ENCODE measurements at regions not wholly inside any gene's neighbourhood (a gene's known extent, or its start where the extent isn't known, plus 50 kb on each side); places are given as distances from the start of the nearest gene placed in this dataset.

- no peaks in the 10 kb centered on the region for H3K9me3 ChIP-seq (replicated peaks in 1 of 2; ENCODE audit: control insufficient read depth in 2 of 2, insufficient read depth in 1 of 2, low read depth in 1 of 2, low read length in 2 of 2)
- H3K14ac ChIP-seq (ENCODE audit: low read length): no peak overlapping the region
- H2BK120ac ChIP-seq (ENCODE audit: low read depth, low read length): no peak overlapping the region
- no peak overlapping the region for H3K4me3 ChIP-seq (ENCODE audit: low read length in 2 of 2)
- H2AFZ ChIP-seq (ENCODE audit: low read length): no peak overlapping the region
- no peak overlapping the region for H3K23ac ChIP-seq (ENCODE audit: low read depth, low read length, poor library complexity)
- H3K9ac ChIP-seq (ENCODE audit: low read depth, low read length, poor library complexity): no peak overlapping the region
- H4K91ac ChIP-seq (ENCODE audit: low read depth, low read length, poor library complexity): no peak overlapping the region
- no peak for DNase-seq (ENCODE audit: low spot score)
- no peak overlapping the region for H4K8ac ChIP-seq (ENCODE audit: low read depth, low read length)
- no peak overlapping the region for H2BK12ac ChIP-seq (ENCODE audit: low read length)
- no peak overlapping the region for H3K4ac ChIP-seq (ENCODE audit: low read length)
- WGBS, 2 donors (ENCODE audit: extremely low coverage in 2 of 2, insufficient read length in 2 of 2, insufficient replicate concordance in 1 of 2): no CpG with 5 or more reads among the region's 6 CpGs
- no peak overlapping the region for H2AK5ac ChIP-seq (ENCODE audit: low read depth, low read length)
- no peak overlapping the region for H3K27ac ChIP-seq (replicated peaks; ENCODE audit: low read length)
- no peaks in the 10 kb centered on the region for H3K36me3 ChIP-seq (replicated peaks in 1 of 2; ENCODE audit: control insufficient read depth in 2 of 2, insufficient read depth in 2 of 2, low read length in 2 of 2)
- no peaks in the 10 kb centered on the region for H3K79me1 ChIP-seq (ENCODE audit: low read depth, low read length)
- H3K18ac ChIP-seq (ENCODE audit: low read length): no peak overlapping the region
- no peak overlapping the region for H2BK5ac ChIP-seq (ENCODE audit: low read length)
- peaks cover 23 to 62% of the 10 kb centered on the region in 2 donors for H3K4me1 ChIP-seq (ENCODE audit: control insufficient read depth in 2 of 2, insufficient read depth in 1 of 2, low read depth in 1 of 2, low read length in 2 of 2)
- H2BK15ac ChIP-seq (ENCODE audit: low read length): no peak overlapping the region
- no peak overlapping the region for H3K4me2 ChIP-seq (ENCODE audit: insufficient read depth, low read length, poor library complexity, severe bottlenecking)
- no peaks in the 10 kb centered on the region for H3K27me3 ChIP-seq (ENCODE audit: control insufficient read depth in 3 of 3, insufficient read depth in 3 of 3, low read depth in 1 of 3, low read length in 3 of 3)
Observed at GRCh38 chr2:39512941-39513340, 75.9 kb upstream of the MAP4K3 start.

- Histone ChIP-seq H2AFZ (ENCODE audit: low read length) (peak overlapping the region; percentile 9), H3K18ac (ENCODE audit: low read length) (no peak overlapping the region), H3K79me1 (ENCODE audit: low read depth, low read length) (no peaks in the 10 kb centered on the region), H3K14ac (ENCODE audit: low read length) (no peak overlapping the region), H3K4ac (ENCODE audit: low read length) (no peak overlapping the region), H3K4me2 (ENCODE audit: insufficient read depth, low read length, poor library complexity, severe bottlenecking) (no peak overlapping the region), H3K4me3 (ENCODE audit: low read length in 2 of 2) (no peak overlapping the region), H3K27me3 (ENCODE audit: control insufficient read depth in 3 of 3, insufficient read depth in 3 of 3, low read depth in 1 of 3, low read length in 3 of 3) (no peaks in the 10 kb centered on the region), H3K23ac (ENCODE audit: low read depth, low read length, poor library complexity) (no peak overlapping the region), H3K4me1 (ENCODE audit: control insufficient read depth in 2 of 2, insufficient read depth in 1 of 2, low read depth in 1 of 2, low read length in 2 of 2) (peaks cover 23 to 62% of the 10 kb centered on the region in 2 donors), H3K36me3 (replicated peaks in 1 of 2; ENCODE audit: control insufficient read depth in 2 of 2, insufficient read depth in 2 of 2, low read length in 2 of 2) (no peaks in the 10 kb centered on the region), H3K27ac (replicated peaks; ENCODE audit: low read length) (no peak overlapping the region), H3K9ac (ENCODE audit: low read depth, low read length, poor library complexity) (no peak overlapping the region), H4K91ac (ENCODE audit: low read depth, low read length, poor library complexity) (no peak overlapping the region), H3K9me3 (replicated peaks in 1 of 2; ENCODE audit: control insufficient read depth in 2 of 2, insufficient read depth in 1 of 2, low read depth in 1 of 2, low read length in 2 of 2) (peaks cover 0 to 2% of the 10 kb centered on the region in 2 donors), H4K8ac (ENCODE audit: low read depth, low read length) (no peak overlapping the region), H2BK12ac (ENCODE audit: low read length) (no peak overlapping the region), H2BK120ac (ENCODE audit: low read depth, low read length) (no peak overlapping the region), H2BK15ac (ENCODE audit: low read length) (no peak overlapping the region), H2AK5ac (ENCODE audit: low read depth, low read length) (no peak overlapping the region), H2BK5ac (ENCODE audit: low read length) (no peak overlapping the region)
- DNase-seq (ENCODE audit: low spot score): no peak
- no CpG with 5 or more reads among the region's 2 CpGs for WGBS, 2 donors (ENCODE audit: extremely low coverage in 2 of 2, insufficient read length in 2 of 2, insufficient replicate concordance in 1 of 2)
Observed at GRCh38 chr2:39513641-39514094, 76.6 kb upstream of the MAP4K3 start.

GRCh38 chr2:39514825-39515224, 77.7 kb upstream of the MAP4K3 start:
- Histone ChIP-seq H3K9me3 (replicated peaks in 1 of 2; ENCODE audit: control insufficient read depth in 2 of 2, insufficient read depth in 1 of 2, low read depth in 1 of 2, low read length in 2 of 2) (peaks cover 0 to 8% of the 10 kb centered on the region in 2 donors), H3K18ac (ENCODE audit: low read length) (no peak overlapping the region), H2BK5ac (ENCODE audit: low read length) (no peak overlapping the region), H4K91ac (ENCODE audit: low read depth, low read length, poor library complexity) (no peak overlapping the region), H3K4me3 (ENCODE audit: low read length in 2 of 2) (no peak overlapping the region), H2BK12ac (ENCODE audit: low read length) (no peak overlapping the region), H3K4me2 (ENCODE audit: insufficient read depth, low read length, poor library complexity, severe bottlenecking) (no peak overlapping the region), H3K27ac (replicated peaks; ENCODE audit: low read length) (no peak overlapping the region), H3K4ac (ENCODE audit: low read length) (no peak overlapping the region), H2BK120ac (ENCODE audit: low read depth, low read length) (no peak overlapping the region), H2AFZ (ENCODE audit: low read length) (no peak overlapping the region), H3K9ac (ENCODE audit: low read depth, low read length, poor library complexity) (no peak overlapping the region), H4K8ac (ENCODE audit: low read depth, low read length) (no peak overlapping the region), H2AK5ac (ENCODE audit: low read depth, low read length) (no peak overlapping the region), H3K23ac (ENCODE audit: low read depth, low read length, poor library complexity) (no peak overlapping the region), H3K79me1 (ENCODE audit: low read depth, low read length) (no peaks in the 10 kb centered on the region), H2BK15ac (ENCODE audit: low read length) (no peak overlapping the region), H3K14ac (ENCODE audit: low read length) (no peak overlapping the region), H3K27me3 (ENCODE audit: control insufficient read depth in 3 of 3, insufficient read depth in 3 of 3, low read depth in 1 of 3, low read length in 3 of 3) (no peaks in the 10 kb centered on the region), H3K4me1 (ENCODE audit: control insufficient read depth in 2 of 2, insufficient read depth in 1 of 2, low read depth in 1 of 2, low read length in 2 of 2) (peaks cover 23 to 62% of the 10 kb centered on the region in 2 donors), H3K36me3 (replicated peaks in 1 of 2; ENCODE audit: control insufficient read depth in 2 of 2, insufficient read depth in 2 of 2, low read length in 2 of 2) (peaks cover 0 to 5% of the 10 kb centered on the region in 2 donors)
- no CpG with 5 or more reads among the region's 5 CpGs for WGBS, 2 donors (ENCODE audit: extremely low coverage in 2 of 2, insufficient read length in 2 of 2, insufficient replicate concordance in 1 of 2)
- no peak for DNase-seq (ENCODE audit: low spot score)

GRCh38 chr2:39515273-39515896, 78.3 kb upstream of the MAP4K3 start:
- Histone ChIP-seq H3K14ac (ENCODE audit: low read length) (no peak overlapping the region), H3K4me3 (ENCODE audit: low read length in 2 of 2) (no peak overlapping the region)

More at GRCh38 chr2:39515273-39515896, 78.3 kb upstream of the MAP4K3 start:
- H3K27ac ChIP-seq (replicated peaks; ENCODE audit: low read length): no peak overlapping the region
- no peak overlapping the region for H4K8ac ChIP-seq (ENCODE audit: low read depth, low read length)
- DNase-seq (ENCODE audit: low spot score): no peak
- H3K18ac ChIP-seq (ENCODE audit: low read length): no peak overlapping the region
- no CpG with 5 or more reads among the region's 9 CpGs for WGBS, 2 donors (ENCODE audit: extremely low coverage in 2 of 2, insufficient read length in 2 of 2, insufficient replicate concordance in 1 of 2)
- no peak overlapping the region for H2BK15ac ChIP-seq (ENCODE audit: low read length)
- H2BK12ac ChIP-seq (ENCODE audit: low read length): no peak overlapping the region
- H3K27me3 ChIP-seq (ENCODE audit: control insufficient read depth in 3 of 3, insufficient read depth in 3 of 3, low read depth in 1 of 3, low read length in 3 of 3): no peaks in the 10 kb centered on the region
- H2AK5ac ChIP-seq (ENCODE audit: low read depth, low read length): no peak overlapping the region
- H3K4me1 ChIP-seq (ENCODE audit: control insufficient read depth in 2 of 2, insufficient read depth in 1 of 2, low read depth in 1 of 2, low read length in 2 of 2): peaks cover 23 to 59% of the 10 kb centered on the region in 2 donors
- H4K91ac ChIP-seq (ENCODE audit: low read depth, low read length, poor library complexity): no peak overlapping the region
- H3K4ac ChIP-seq (ENCODE audit: low read length): no peak overlapping the region
- H3K9ac ChIP-seq (ENCODE audit: low read depth, low read length, poor library complexity): no peak overlapping the region
- H2BK120ac ChIP-seq (ENCODE audit: low read depth, low read length): no peak overlapping the region
- no peak overlapping the region for H2BK5ac ChIP-seq (ENCODE audit: low read length)
- H3K23ac ChIP-seq (ENCODE audit: low read depth, low read length, poor library complexity): no peak overlapping the region
- H3K9me3 ChIP-seq (replicated peaks in 1 of 2; ENCODE audit: control insufficient read depth in 2 of 2, insufficient read depth in 1 of 2, low read depth in 1 of 2, low read length in 2 of 2): peaks cover 0 to 14% of the 10 kb centered on the region in 2 donors
- H3K4me2 ChIP-seq (ENCODE audit: insufficient read depth, low read length, poor library complexity, severe bottlenecking): no peak overlapping the region
- peak overlapping the region; percentile 66 for H2AFZ ChIP-seq (ENCODE audit: low read length)
- no peaks in the 10 kb centered on the region for H3K79me1 ChIP-seq (ENCODE audit: low read depth, low read length)
- H3K36me3 ChIP-seq (replicated peaks in 1 of 2; ENCODE audit: control insufficient read depth in 2 of 2, insufficient read depth in 2 of 2, low read length in 2 of 2): peaks cover 0 to 7% of the 10 kb centered on the region in 2 donors
